Endothelial cell of umbilical vein (primary cell): ENCODE measurements at regions not wholly inside any gene's neighbourhood (a gene's known extent, or its start where the extent isn't known, plus 50 kb on each side); places are given as distances from the start of the nearest gene placed in this dataset.

Source experiments
- BruUV-seq: library from RNA; stranded (reverse); fragments of 400-500 nt; replicated peaks from 2 replicates; lab custom pipeline; 2021; lab: Mats Ljungman, UMichigan
- CTCF ChIA-PET: fragments of 300-600, 350-600 bp; sonication (Branson Sonifier 250); formaldehyde crosslinking; loops from one replicate; lab custom pipeline; 2021; ENCODE audit warnings: antibody characterized with exemption, inconsistent platforms; lab: Charles Lee
- POLR2A ChIA-PET: fragments of 300-600, 350-600 bp; sonication (Branson Sonifier 250); formaldehyde crosslinking; loops from one replicate; lab custom pipeline; 2021; ENCODE audit warnings: antibody characterized with exemption, inconsistent platforms; lab: Charles Lee
- DNase-seq: peaks from one replicate; pipeline ENCODE4 v3.0.0-alpha.2; 2011; ENCODE audit warnings: low read depth, low spot score
- FAIRE-seq: peaks from 2 replicates; lab custom pipeline; 2011; peaks lifted over from hg19 to GRCh38; lab: Jason Lieb, UNC
- H2AFZ ChIP-seq: 2 replicates; pipeline ENCODE4 v1.6.0; 2012; ENCODE audit warnings: low read depth, low read length, control low read depth, inconsistent platforms
- H3K27ac ChIP-seq: 2 replicates; pipeline ENCODE4 v1.5.1; 2011; ENCODE audit warnings: low read depth, mild to moderate bottlenecking, control low read depth, low read length, moderate library complexity; ENCODE audit not compliant: insufficient read depth
- H3K27me3 ChIP-seq, 2 experiments: 2 replicates each; pipeline versions ENCODE4 v1.6.0 to v1.6.1; 2011; ENCODE audit warnings: low read length in 2 of 2, mixed read lengths in 1 of 2; ENCODE audit not compliant: control insufficient read depth in 2 of 2, insufficient read depth in 2 of 2
- H3K36me3 ChIP-seq, 2 experiments: 2 replicates in 1 of 2; 3 replicates in 1 of 2; pipeline ENCODE4 v1.5.1; 2011; ENCODE audit warnings: low read length in 2 of 2, mild to moderate bottlenecking in 1 of 2, moderate library complexity in 1 of 2; ENCODE audit not compliant: control insufficient read depth in 2 of 2, insufficient read depth in 2 of 2; ENCODE audit errors: extremely low read depth in 1 of 2
- H3K4me1 ChIP-seq: 3 replicates; pipeline ENCODE4 v1.5.1; 2011; ENCODE audit warnings: mild to moderate bottlenecking, low read length; ENCODE audit not compliant: control insufficient read depth, insufficient read depth; ENCODE audit errors: extremely low read depth
- H3K4me2 ChIP-seq: 2 replicates; pipeline ENCODE4 v1.6.1; 2011; ENCODE audit warnings: low read length, control low read depth, mixed read lengths; ENCODE audit not compliant: insufficient read depth
- H3K4me3 ChIP-seq, 3 experiments: fragments of 200-600 bp in 1 of 3; sonication (generic), shearing (Covaris generic) in 1 of 3; replicated peaks in 1 of 3; 2 replicates each; pipeline ENCODE4 v1.5.1; 2011 to 2016; ENCODE audit warnings: control low read depth in 3 of 3, low read length in 3 of 3, mild to moderate bottlenecking in 2 of 3, inconsistent platforms in 1 of 3, low read depth in 1 of 3, moderate library complexity in 1 of 3; ENCODE audit not compliant: insufficient read depth in 1 of 3
- H3K79me2 ChIP-seq: 2 replicates; pipeline ENCODE4 v1.6.0; 2012; ENCODE audit warnings: low read length, inconsistent platforms; ENCODE audit not compliant: control insufficient read depth, insufficient read depth
- H3K9ac ChIP-seq: replicated peaks from 2 replicates; pipeline ENCODE3; 2011; ENCODE audit warnings: low read length, control low read depth; ENCODE audit not compliant: insufficient read depth; ENCODE audit errors: extremely low read depth
- H3K9me1 ChIP-seq: replicated peaks from 3 replicates; pipeline ENCODE4 v1.6.0; 2011; ENCODE audit warnings: mild to moderate bottlenecking, low read length; ENCODE audit not compliant: control insufficient read depth, insufficient read depth; ENCODE audit errors: extremely low read depth
- H3K9me3 ChIP-seq: replicated peaks from 2 replicates; pipeline ENCODE4 v1.5.1; 2012; ENCODE audit warnings: low read length, inconsistent platforms; ENCODE audit not compliant: control insufficient read depth, insufficient read depth
- H4K20me1 ChIP-seq: replicated peaks from 2 replicates; pipeline ENCODE3; 2011; ENCODE audit warnings: mild to moderate bottlenecking, low read length; ENCODE audit not compliant: control insufficient read depth, insufficient read depth; ENCODE audit errors: extremely low read depth
- CTCF ChIP-seq, 2 donors: IDR thresholded peaks; 1 replicate in 1 of 2; 2 replicates in 1 of 2; pipeline ENCODE4 v1.5.1; 2011; ENCODE audit warnings: low read length in 2 of 2, mild to moderate bottlenecking in 2 of 2, moderate library complexity in 2 of 2, control low read depth in 1 of 2, inconsistent platforms in 1 of 2, low read depth in 1 of 2; ENCODE audit not compliant: insufficient read depth in 1 of 2; ENCODE audit errors: extremely low read depth in 1 of 2
- EZH2 ChIP-seq: IDR thresholded peaks from 2 replicates; pipeline ENCODE4 v1.6.1; 2012; ENCODE audit warnings: borderline replicate concordance, low read depth, mild to moderate bottlenecking, moderate library complexity, low read length, inconsistent platforms; ENCODE audit not compliant: severe bottlenecking
- FOS ChIP-seq: IDR thresholded peaks from 2 replicates; pipeline ENCODE4 v1.6.1; 2011; ENCODE audit warnings: mild to moderate bottlenecking, low read length, moderate library complexity, borderline replicate concordance; ENCODE audit not compliant: insufficient read depth
- GATA2 ChIP-seq: IDR thresholded peaks from 2 replicates; pipeline ENCODE4 v1.7.0; 2011; ENCODE audit warnings: low read depth, mild to moderate bottlenecking, moderate library complexity, mixed read lengths, low read length; ENCODE audit not compliant: insufficient read length, insufficient read depth
- JUN ChIP-seq: IDR thresholded peaks from 2 replicates; pipeline ENCODE4 v1.6.1; 2011; ENCODE audit warnings: borderline replicate concordance, low read depth; ENCODE audit not compliant: insufficient read length, insufficient read depth
- MAX ChIP-seq: IDR thresholded peaks from 2 replicates; pipeline ENCODE4 v1.6.1; 2011; ENCODE audit not compliant: insufficient read depth, insufficient read length
- MYC ChIP-seq: IDR thresholded peaks from one replicate; pipeline ENCODE4 v1.6.1; 2011; ENCODE audit warnings: mild to moderate bottlenecking, low read depth, low read length
- POLR2A ChIP-seq: IDR thresholded peaks from 2 replicates; pipeline ENCODE4 v1.6.1; 2012; ENCODE audit warnings: low read depth, mild to moderate bottlenecking, control low read depth, low read length
- POLR2AphosphoS5 ChIP-seq: IDR thresholded peaks from 2 replicates; pipeline ENCODE4 v1.6.1; 2012; ENCODE audit warnings: low read depth, mild to moderate bottlenecking, control low read depth, low read length, moderate library complexity; ENCODE audit not compliant: insufficient read depth
- dilution Hi-C: fragments of 300-500 bp; cut with MboI; formaldehyde crosslinking; loops from one replicate; pipeline ENCODE4 v1.15.0; 2019; ENCODE audit warnings: low sequenced_read_pairs; ENCODE audit not compliant: extremely low pct_ligation_motif_present
- intact Hi-C: fragments of 100-400 bp; cut with micrococcal nuclease; formaldehyde crosslinking; loops from one replicate; pipeline ENCODE4 v1.10.0; 2022

- dilution Hi-C loops = no loop called here
Observed at GRCh38 chr18:76098674-76099411, 396.2 kb downstream of the ZNF516 start.

More at GRCh38 chr18:76098674-76099411, 396.2 kb downstream of the ZNF516 start:
- Histone ChIP-seq H3K4me2 (no peak overlapping the region), H3K36me3 (no peaks in the 10 kb centered on the region), H3K9me1 (no peaks in the 10 kb centered on the region), H2AFZ (no peak overlapping the region), H3K4me3 (no peak overlapping the region), H3K9ac (no peak overlapping the region), H3K27ac (no peak overlapping the region), H3K79me2 (no peaks in the 10 kb centered on the region), H4K20me1 (no peaks in the 10 kb centered on the region), H3K27me3 (no peaks in the 10 kb centered on the region), H3K9me3 (peaks cover 8% of the 10 kb centered on the region), H3K4me1 (no peaks in the 10 kb centered on the region)
- DNase-seq (no peak), FAIRE-seq (no peak)
- ChIA-PET POLR2A (no interaction called here), CTCF (no interaction called here)
- TF ChIP-seq POLR2A = no peak
- TF ChIP-seq POLR2AphosphoS5 = no peak
- no peak for TF ChIP-seq MYC
- TF ChIP-seq JUN = no peak
- no peak for TF ChIP-seq MAX
- TF ChIP-seq GATA2 = no peak
- TF ChIP-seq FOS = no peak
- no peak for TF ChIP-seq EZH2
- no peak for TF ChIP-seq CTCF (IDR thresholded peaks at IDR 0.05; ENCODE audit: extremely low read depth in 1 of 2, insufficient read depth in 1 of 2, low read depth in 1 of 2, low read length in 2 of 2)
- intact Hi-C loops = no loop called here
- BruUV-seq = no TSS peak
